Caco-2 (cell line): ENCODE measurements at regions not wholly inside any gene's neighbourhood (a gene's known extent, or its start where the extent isn't known, plus 50 kb on each side); places are given as distances from the start of the nearest gene placed in this dataset.

Experiments
- BruUV-seq: library from RNA; stranded (reverse); fragments of 400-500 nt; replicated peaks from 2 replicates; lab custom pipeline; 2021; lab: Mats Ljungman, UMichigan
- CTCF ChIA-PET: fragments of 300-600 bp; sonication (Branson Sonifier 250); formaldehyde crosslinking; loops from one replicate; lab custom pipeline; 2022; ENCODE audit warnings: antibody characterized with exemption; lab: Charles Lee
- POLR2A ChIA-PET: fragments of 300-600 bp; sonication (Branson Sonifier 250); formaldehyde crosslinking; loops from one replicate; lab custom pipeline; 2022; ENCODE audit warnings: antibody characterized with exemption; lab: Charles Lee
- DNase-seq, 2 experiments: peaks; one replicate each; pipeline versions ENCODE4 v3.0.0 to v3.0.0-alpha.2; 2020 to 2022
- H3K27me3 ChIP-seq: replicated peaks from 2 replicates; pipeline ENCODE4 v1.6.0; 2011; ENCODE audit warnings: low read length; ENCODE audit not compliant: control insufficient read depth, insufficient read depth
- H3K36me3 ChIP-seq: 2 replicates; pipeline ENCODE4 v1.5.1; 2011; ENCODE audit warnings: low read length; ENCODE audit not compliant: control insufficient read depth, insufficient read depth
- H3K4me1 ChIP-seq: fragments of 250-450 bp; sonication (Bioruptor Pico); 2 replicates; pipeline ENCODE4 v1.5.1; 2020; ENCODE audit warnings: mild to moderate bottlenecking
- H3K4me3 ChIP-seq: 2 replicates; pipeline ENCODE4 v1.5.1; 2011; ENCODE audit warnings: low read depth, mild to moderate bottlenecking, control low read depth, low read length
- H3K9me3 ChIP-seq: fragments of 250-450 bp; sonication (Bioruptor Pico); 2 replicates; pipeline ENCODE4 v1.5.1; 2020; ENCODE audit warnings: mild to moderate bottlenecking, moderate library complexity
- H3K27ac Mint-ChIP-seq: one replicate; pipeline ENCODE4 v1.8.0; 2022; ENCODE audit warnings: mixed read lengths; ENCODE audit not compliant: unreplicated experiment
- H3K27me3 Mint-ChIP-seq: one replicate; pipeline ENCODE4 v1.8.0; 2022; ENCODE audit warnings: mixed read lengths; ENCODE audit not compliant: insufficient read depth, unreplicated experiment
- H3K36me3 Mint-ChIP-seq: one replicate; pipeline ENCODE4 v1.8.0; 2022; ENCODE audit warnings: mild to moderate bottlenecking, mixed read lengths; ENCODE audit not compliant: insufficient read depth, unreplicated experiment
- H3K4me1 Mint-ChIP-seq: one replicate; pipeline ENCODE4 v1.8.0; 2022; ENCODE audit warnings: low read depth, mixed read lengths; ENCODE audit not compliant: unreplicated experiment
- H3K4me3 Mint-ChIP-seq: one replicate; pipeline ENCODE4 v1.8.0; 2022; ENCODE audit warnings: mild to moderate bottlenecking, moderate library complexity, mixed read lengths; ENCODE audit not compliant: unreplicated experiment
- H3K9me3 Mint-ChIP-seq: one replicate; pipeline ENCODE4 v1.8.0; 2022; ENCODE audit warnings: mixed read lengths; ENCODE audit not compliant: unreplicated experiment
- intact Hi-C: fragments of 100-400 bp; cut with micrococcal nuclease; formaldehyde crosslinking; loops from one replicate; pipeline ENCODE4 v1.10.0; 2022; ENCODE audit not compliant: unreplicated experiment
- TF ChIP-seq, protein P1 (sequence below), 2 experiments: fragments of 200-600 bp in 1 of 2; IDR thresholded peaks; 1 replicate in 1 of 2; 2 replicates in 1 of 2; pipeline versions ENCODE4 v1.5.1 to v1.8.0; 2011 to 2022; ENCODE audit warnings: antibody characterized with exemption in 1 of 2, control low read depth in 1 of 2, inconsistent platforms in 1 of 2, low read depth in 1 of 2, low read length in 1 of 2, mild to moderate bottlenecking in 1 of 2, moderate library complexity in 1 of 2; ENCODE audit not compliant: insufficient read depth in 1 of 2, severe bottlenecking in 1 of 2, unreplicated experiment in 1 of 2

DNA sequence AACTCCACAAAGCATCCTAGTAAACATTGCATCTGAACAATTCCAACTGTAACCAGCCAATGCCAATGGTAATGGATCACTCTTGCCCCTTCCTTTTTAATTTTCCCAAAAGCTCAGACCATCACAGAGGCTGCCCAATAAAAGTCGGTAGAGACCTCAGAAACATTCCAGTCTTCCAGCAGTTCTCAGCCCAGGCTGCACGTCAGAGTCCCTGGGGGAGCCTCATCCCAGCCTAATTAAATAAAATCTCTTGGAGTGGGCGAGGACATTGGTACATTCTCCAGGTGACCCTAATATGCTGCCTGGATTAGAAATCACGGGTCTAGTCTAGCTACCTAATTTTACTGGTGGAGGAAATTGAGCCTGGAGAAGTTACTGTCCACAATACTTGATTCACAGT is 117.1 kb upstream of the MYOCD start:
- H3K4me1 ChIP-seq: no peaks in the 10 kb centered on the region

DNA sequence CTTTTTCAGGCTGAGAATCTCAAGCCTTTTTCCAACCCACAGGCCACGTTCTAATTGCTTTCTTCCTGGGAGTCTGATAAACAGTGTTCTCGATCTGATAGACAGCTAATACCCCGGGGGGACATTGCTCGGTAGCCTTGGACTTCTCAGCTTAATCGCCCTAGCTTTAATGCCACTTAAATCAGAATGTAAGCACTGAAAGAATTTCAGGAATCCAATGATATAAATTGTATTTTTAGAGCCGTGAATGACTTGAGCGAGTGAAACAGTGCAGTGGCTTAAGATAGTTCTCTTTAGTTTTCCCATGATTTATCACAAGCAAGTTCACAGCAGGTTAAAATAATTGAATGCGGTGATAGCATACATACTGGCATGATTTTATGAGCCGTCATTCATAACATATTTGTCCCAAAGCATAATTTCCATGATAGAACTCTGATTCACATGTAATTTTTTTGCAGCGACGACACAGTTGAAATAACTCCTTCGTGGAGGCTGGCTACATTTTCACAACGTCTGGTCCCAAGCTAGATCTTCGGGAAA is 116.1 kb upstream of the MYOCD start:
- Mint-ChIP-seq H3K36me3 (no peaks in the 10 kb centered on the region), H3K27ac (no peak overlapping the region), H3K4me1 (no peaks in the 10 kb centered on the region), H3K9me3 (no peaks in the 10 kb centered on the region), H3K27me3 (no peaks in the 10 kb centered on the region), H3K4me3 (no peak overlapping the region)
- Histone ChIP-seq H3K36me3 (no peaks in the 10 kb centered on the region), H3K9me3 (no peaks in the 10 kb centered on the region), H3K27me3 (no peaks in the 10 kb centered on the region), H3K4me3 (no peak overlapping the region), H3K4me1 (no peaks in the 10 kb centered on the region)
- POLR2A ChIA-PET: no interaction called here
- BruUV-seq: no TSS peak
- intact Hi-C loops: loop anchor here (5.0 kb wide), 1 partner anchor 193 kb away; no protein-coding TSS in a partner anchor
- CTCF ChIA-PET: no interaction called here
- TF ChIP-seq, protein P1, sequence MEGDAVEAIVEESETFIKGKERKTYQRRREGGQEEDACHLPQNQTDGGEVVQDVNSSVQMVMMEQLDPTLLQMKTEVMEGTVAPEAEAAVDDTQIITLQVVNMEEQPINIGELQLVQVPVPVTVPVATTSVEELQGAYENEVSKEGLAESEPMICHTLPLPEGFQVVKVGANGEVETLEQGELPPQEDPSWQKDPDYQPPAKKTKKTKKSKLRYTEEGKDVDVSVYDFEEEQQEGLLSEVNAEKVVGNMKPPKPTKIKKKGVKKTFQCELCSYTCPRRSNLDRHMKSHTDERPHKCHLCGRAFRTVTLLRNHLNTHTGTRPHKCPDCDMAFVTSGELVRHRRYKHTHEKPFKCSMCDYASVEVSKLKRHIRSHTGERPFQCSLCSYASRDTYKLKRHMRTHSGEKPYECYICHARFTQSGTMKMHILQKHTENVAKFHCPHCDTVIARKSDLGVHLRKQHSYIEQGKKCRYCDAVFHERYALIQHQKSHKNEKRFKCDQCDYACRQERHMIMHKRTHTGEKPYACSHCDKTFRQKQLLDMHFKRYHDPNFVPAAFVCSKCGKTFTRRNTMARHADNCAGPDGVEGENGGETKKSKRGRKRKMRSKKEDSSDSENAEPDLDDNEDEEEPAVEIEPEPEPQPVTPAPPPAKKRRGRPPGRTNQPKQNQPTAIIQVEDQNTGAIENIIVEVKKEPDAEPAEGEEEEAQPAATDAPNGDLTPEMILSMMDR (IDR thresholded peaks at IDR 0.05; ENCODE audit: insufficient read depth in 1 of 2, low read depth in 1 of 2, low read length in 1 of 2, severe bottlenecking in 1 of 2, unreplicated experiment in 1 of 2): no peak
- no peak for DNase-seq

More for the DNA sequence above, 117.1 kb upstream of the MYOCD start:
- H3K4me3 Mint-ChIP-seq: no peak overlapping the region
- Histone ChIP-seq H3K9me3 (no peaks in the 10 kb centered on the region), H3K36me3 (no peaks in the 10 kb centered on the region), H3K27me3 (no peaks in the 10 kb centered on the region), H3K4me3 (no peak overlapping the region)
- intact Hi-C loops: loop anchor here (5.0 kb wide), 1 partner anchor 194 kb away; no protein-coding TSS in a partner anchor
- no peaks in the 10 kb centered on the region for H3K9me3 Mint-ChIP-seq
- TF ChIP-seq, protein P1 (IDR thresholded peaks at IDR 0.05; ENCODE audit: insufficient read depth in 1 of 2, low read depth in 1 of 2, low read length in 1 of 2, severe bottlenecking in 1 of 2, unreplicated experiment in 1 of 2): no peak
- no peaks in the 10 kb centered on the region for H3K4me1 Mint-ChIP-seq
- ChIA-PET CTCF (no interaction called here), POLR2A (no interaction called here)
- no peak for DNase-seq
- no peaks in the 10 kb centered on the region for H3K36me3 Mint-ChIP-seq
- H3K27me3 Mint-ChIP-seq: no peaks in the 10 kb centered on the region
- BruUV-seq: no TSS peak
- H3K27ac Mint-ChIP-seq: no peak overlapping the region

DNA sequence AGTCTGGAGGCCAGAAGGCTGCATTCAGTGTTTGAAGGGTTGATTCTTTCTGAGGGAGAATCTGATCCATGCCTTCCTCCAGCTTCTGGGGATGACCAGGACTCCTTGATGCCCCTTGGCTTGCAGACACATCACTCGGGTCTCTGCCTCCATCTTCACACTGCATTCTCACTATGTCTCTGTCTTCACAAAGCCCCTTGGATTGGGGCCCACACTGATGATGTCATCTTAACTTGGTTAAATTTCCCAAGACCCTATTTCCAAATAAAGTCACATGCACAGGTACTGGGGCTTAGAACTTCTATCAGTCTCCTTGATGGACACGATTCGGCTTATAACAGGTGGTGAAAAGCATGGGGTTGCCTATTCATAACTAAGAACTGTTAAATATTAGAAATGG is 112.1 kb upstream of the MYOCD start:
- TF ChIP-seq, protein P1 (IDR thresholded peaks at IDR 0.05; ENCODE audit: insufficient read depth in 1 of 2, low read depth in 1 of 2, low read length in 1 of 2, severe bottlenecking in 1 of 2, unreplicated experiment in 1 of 2): no peak
- no peak for DNase-seq
- Mint-ChIP-seq H3K27me3 (no peaks in the 10 kb centered on the region), H3K4me3 (no peak overlapping the region), H3K36me3 (no peaks in the 10 kb centered on the region), H3K9me3 (no peaks in the 10 kb centered on the region), H3K27ac (no peak overlapping the region), H3K4me1 (no peaks in the 10 kb centered on the region)
- POLR2A ChIA-PET: no interaction called here
- H3K4me3 ChIP-seq: no peak overlapping the region
- H3K36me3 ChIP-seq: no peaks in the 10 kb centered on the region
- no peaks in the 10 kb centered on the region for H3K9me3 ChIP-seq
- intact Hi-C loops: no loop called here
- no peaks in the 10 kb centered on the region for H3K4me1 ChIP-seq
- no TSS peak for BruUV-seq
- CTCF ChIA-PET: no interaction called here
- H3K27me3 ChIP-seq: no peaks in the 10 kb centered on the region
